ENCODE measurements at regions not wholly inside any gene's neighbourhood (a gene's known extent, or its start where the extent isn't known, plus 50 kb on each side); places are given as distances from the start of the nearest gene placed in this dataset.
"Not testable (repeated sequence)": the region's sequence is repeated elsewhere in the genome, so short reads cannot be mapped to it uniquely, and the experiment has no call there.

DNA sequence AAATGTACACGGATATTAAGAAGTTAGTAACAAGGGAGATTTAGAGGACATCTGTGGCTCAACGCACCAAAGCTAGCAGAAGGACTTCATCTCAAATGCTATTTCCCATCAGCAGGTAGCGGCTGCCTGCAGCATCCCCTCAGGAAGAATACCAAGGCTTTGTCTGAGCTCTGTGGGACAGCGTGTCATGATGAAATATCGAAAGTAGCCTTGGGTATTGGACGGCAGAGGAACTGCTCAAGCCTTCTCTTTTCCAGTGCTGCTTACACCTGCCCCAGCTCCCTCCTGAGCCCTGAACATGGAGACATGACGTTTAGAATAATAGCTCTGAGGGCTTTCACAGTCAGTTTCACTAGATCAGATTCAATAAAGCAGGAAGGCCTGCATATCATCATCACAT lies 241.6 kb downstream of the SUCLG1 start:
- no peak for DNase-seq (ENCODE audit: low spot score)

- DNase-seq (ENCODE audit: low spot score), result no peak
Observed at GRCh38 chr2:84214455-84214854, 244.6 kb downstream of the SUCLG1 start.

DNA sequence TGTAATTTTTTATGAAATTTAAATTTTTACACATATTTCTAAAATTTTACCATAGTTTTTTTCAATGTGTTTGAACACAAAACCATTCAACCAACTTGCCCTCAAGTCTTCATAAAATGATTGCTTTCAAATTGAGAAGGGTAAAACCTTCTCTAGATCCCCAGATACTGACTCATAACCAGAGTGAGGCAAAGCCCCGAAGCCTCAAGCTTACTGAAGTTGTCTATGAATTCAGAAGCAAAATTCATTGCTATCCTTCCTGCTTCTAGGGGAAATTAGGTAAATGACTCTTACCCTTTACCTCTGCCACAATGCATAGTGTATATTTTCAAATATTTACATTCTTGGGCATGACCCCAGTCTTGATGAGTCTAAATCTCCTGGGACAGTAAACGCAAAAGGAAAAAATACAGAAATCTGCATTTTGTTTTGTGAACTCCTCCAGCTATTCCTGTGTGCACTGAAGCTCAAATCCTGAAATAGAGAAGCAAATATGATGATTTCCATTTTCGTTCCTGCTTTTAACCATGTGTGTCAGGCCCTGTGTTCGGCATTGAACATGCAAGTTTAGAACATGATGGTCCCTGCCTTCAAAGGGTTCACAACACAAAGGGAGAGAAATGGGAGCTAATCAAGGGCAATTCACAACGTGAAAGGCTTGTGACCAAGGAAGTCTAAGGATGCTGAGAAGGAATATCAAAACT lies 246.3 kb downstream of the SUCLG1 start:
- no peak for DNase-seq (ENCODE audit: low spot score)

DNA sequence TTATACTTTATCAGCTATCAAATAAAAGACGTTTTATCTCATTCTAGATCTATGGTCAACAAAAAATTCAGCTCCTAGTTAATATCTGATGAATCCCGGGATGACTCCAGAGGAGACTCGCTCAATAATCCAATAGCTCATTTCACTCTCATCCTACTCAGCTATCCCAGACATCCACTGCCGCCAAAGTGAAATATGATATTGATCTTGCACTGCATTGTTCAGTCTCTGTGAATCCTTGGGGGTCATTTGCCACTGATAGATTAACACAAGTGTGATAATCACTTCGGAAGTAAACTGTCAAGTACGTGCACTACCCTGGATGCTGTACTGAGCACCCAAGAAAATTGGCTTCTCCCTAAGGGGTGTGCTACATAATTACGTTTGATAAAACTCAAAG lies 249.1 kb downstream of the SUCLG1 start:
- no peak for DNase-seq (ENCODE audit: low spot score)

GRCh38 chr2:84204995-84205394 lies 254.1 kb downstream of the SUCLG1 start:
- no peak for DNase-seq (ENCODE audit: low spot score)

DNA sequence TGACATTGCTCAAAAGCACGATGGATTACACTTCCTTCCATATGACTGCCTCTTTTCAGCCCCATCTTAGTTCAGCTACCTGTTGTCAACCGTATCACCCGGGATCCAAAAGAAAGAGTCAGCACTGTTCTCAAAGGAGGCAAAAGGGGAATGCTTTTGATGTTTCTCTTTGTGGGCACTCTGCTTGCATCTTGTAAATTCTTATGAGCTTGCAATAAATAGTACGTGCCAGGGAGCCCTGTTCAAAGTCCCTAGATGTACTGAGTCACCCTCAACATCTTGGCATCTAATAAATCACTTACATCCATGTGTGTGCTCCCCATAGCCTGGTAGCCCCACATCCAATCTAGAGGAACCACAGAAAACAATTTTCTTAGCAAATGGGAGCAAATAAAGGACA lies 256.9 kb downstream of the SUCLG1 start:
- no peak for DNase-seq (ENCODE audit: low spot score)

GRCh38 chr2:84201158-84201557 lies 257.9 kb downstream of the SUCLG1 start:
- DNase-seq (ENCODE audit: low spot score), result no peak

DNA sequence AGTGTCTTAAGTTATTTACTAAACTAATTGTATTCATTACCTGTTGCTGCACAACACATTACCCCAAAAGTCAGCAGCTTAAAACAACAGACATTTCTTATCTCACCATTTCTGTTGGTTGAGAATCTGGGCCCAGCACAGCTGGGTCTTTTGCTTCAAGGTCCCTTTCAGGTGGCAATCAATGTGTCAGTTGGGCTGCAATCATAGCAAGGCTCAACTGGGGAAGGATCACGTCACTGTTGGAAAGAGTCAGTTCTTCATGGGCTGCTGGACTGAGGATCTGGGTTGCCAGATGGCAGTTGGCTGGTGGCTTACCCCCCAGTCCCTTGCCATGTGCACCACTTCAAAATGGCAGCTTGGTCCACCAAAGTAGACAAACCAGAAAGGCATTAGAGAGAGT lies 261.2 kb downstream of the SUCLG1 start:
- no peak for DNase-seq (ENCODE audit: low spot score)

DNA sequence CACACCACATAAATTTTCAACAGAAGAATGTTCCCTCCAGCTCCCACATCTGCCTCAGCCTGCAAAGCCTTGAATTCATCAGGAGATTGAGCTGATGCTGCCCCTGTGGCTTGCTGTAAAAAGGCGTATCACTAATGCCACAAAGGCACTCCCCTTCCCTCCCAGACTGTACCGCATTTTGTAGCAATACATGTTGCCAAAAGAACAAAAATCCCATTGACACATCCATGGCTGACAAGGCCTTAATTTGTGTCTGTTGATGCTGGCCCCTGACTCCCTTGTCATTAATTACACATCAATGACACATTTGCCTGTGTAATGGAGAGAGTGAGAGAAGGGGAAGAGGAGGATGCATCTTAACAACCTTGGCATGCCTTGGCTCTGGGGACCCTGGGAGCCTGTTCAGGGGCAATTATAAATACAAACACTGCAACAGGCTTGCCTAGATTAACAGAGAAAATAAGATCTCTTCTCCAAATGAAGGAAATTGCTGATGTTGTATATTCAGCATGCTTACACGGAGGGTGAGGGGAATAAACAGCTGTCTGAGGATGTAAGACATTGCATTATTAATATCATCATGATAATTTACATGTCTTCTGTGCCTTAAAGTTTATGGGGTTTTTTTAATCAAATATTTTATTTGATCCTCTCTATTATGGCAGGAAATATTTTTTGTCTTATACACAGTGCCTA lies 264.0 kb downstream of the SUCLG1 start:
- DNase-seq (ENCODE audit: low spot score), result no peak

- DNase-seq (ENCODE audit: low spot score), result no peak
Observed at GRCh38 chr2:84194181-84194580, 264.9 kb downstream of the SUCLG1 start.

- no peak for DNase-seq (ENCODE audit: low spot score)
Observed at GRCh38 chr2:84187258-84187657, 271.8 kb downstream of the SUCLG1 start.

- DNase-seq (ENCODE audit: low spot score), result no peak
Observed at GRCh38 chr2:84181927-84182326, 277.2 kb downstream of the SUCLG1 start.

GRCh38 chr2:84177733-84178132 lies 281.3 kb downstream of the SUCLG1 start:
- no peak for DNase-seq (ENCODE audit: low spot score)

DNA sequence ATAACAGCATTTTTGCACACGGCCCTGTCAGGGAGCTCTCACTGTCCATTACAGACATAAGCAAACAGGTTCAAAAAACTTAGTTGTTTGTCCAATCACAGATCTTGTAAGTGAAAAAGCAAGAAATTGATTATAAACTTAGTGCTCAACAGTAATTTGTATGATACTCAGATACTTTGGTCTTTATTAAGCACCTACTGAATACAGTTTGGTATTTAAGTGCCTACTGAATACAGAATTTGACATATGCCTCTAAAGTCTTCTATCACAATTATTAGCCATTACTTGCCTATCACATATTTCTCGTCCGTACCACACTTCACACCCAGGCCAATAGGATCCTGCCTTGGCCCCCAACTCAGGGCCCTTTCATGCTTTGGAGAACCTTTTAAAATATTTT lies 283.1 kb downstream of the SUCLG1 start:
- no peak for DNase-seq (ENCODE audit: low spot score)

DNA sequence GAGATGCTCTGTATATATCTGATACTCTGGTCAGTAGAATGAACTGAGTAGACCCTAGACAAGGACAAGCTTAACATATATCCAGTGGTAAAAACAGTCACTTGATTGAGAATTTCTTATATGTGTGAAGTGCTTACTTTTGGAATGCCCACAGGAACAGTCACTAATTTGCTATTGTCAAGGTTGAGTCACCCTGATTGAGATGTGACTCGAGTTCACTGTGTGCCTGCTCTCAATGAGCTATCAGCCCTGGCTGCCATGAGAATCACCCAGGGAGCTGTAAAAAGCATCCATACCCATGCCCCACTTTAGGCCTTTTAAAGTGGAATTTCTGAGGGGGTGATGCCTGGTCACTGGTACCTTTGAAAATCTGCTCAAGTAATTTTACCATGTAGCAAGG lies 283.7 kb downstream of the SUCLG1 start:
- no peak for DNase-seq (ENCODE audit: low spot score)

- no peak for DNase-seq (ENCODE audit: low spot score)
Observed at GRCh38 chr2:84173041-84173440, 286.0 kb downstream of the SUCLG1 start.

DNA sequence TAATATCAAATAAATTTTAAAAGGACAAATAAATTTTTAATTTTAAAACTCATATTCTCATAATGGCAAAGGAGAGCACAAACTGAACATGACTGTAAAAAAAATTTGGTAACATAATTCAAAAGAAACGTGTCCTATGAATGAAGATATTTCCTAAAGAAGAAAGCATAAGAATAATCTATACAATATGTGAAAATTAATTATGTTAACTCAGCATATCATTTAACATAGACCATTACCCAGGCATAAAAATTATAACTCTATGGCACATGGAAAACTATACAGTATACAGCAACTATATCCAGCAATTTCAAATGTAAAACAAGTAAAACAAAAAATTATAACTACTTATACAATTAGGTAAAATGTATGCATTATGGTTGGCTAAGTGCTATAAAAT lies 288.1 kb downstream of the SUCLG1 start:
- no peak for DNase-seq (ENCODE audit: low spot score)

DNA sequence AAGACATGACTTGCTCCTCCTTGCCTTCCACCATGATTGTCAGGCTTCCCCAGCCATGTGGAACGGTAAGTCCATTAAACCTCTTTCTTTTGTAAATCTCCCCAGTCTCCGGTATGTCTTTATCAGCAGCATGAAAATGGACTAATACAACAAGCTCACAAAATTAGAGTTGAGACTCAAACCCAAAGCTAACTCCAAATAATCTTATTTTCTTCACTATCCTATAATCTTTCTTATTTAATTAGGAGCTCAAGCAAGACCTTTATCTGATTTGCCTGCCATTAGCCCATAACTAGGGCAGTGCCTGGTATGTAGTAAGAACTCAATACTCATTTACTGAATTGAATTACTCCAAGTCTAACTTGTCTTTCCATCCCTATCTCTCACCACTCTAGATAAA lies 289.2 kb downstream of the SUCLG1 start:
- DNase-seq (ENCODE audit: low spot score), result no peak

DNA sequence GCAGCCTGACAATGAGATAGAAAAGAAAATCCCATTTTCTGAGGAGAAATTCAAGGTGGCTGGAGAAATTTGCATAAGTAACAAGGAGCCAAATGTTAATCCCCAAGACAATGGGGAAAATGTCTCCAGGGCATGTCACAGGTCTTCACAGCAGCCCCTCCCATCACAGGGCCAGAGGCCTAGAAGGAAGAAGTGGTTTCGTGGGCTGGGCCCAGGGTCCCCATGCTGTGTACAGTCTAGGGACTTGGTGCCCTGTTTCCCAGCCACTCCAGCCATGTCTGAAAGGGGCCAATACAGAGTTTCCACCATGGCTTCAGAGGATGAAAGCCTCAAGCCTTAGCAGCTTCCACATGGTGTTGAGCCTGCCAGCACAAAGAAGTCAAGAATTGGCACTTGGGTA lies 290.5 kb downstream of the SUCLG1 start:
- DNase-seq (ENCODE audit: low spot score), result not testable (repeated sequence)

- no peak for DNase-seq (ENCODE audit: low spot score)
Observed at GRCh38 chr2:84165256-84165655, 293.8 kb downstream of the SUCLG1 start.

GRCh38 chr2:84160453-84160852 lies 298.6 kb downstream of the SUCLG1 start:
- no peak for DNase-seq (ENCODE audit: low spot score)

DNA sequence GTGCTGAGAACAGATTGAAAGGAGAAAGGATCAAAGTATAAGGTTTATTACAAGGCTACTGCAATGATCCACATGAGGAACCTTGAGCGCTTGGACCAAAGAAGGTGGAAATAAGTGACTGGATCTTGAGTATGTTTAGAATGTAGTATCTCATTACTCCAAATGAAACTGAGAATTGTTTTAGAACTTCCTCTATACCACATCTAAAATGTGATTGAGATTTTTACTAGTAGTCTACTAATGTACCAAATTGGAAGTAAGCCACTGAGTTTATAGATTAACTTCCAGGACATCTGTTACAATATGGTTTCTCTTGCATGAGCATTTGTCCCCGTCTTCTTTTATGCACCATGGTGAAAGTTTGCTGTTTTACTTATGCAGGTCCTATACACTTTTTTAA lies 300.5 kb downstream of the SUCLG1 start:
- no peak for DNase-seq (ENCODE audit: low spot score)

DNA sequence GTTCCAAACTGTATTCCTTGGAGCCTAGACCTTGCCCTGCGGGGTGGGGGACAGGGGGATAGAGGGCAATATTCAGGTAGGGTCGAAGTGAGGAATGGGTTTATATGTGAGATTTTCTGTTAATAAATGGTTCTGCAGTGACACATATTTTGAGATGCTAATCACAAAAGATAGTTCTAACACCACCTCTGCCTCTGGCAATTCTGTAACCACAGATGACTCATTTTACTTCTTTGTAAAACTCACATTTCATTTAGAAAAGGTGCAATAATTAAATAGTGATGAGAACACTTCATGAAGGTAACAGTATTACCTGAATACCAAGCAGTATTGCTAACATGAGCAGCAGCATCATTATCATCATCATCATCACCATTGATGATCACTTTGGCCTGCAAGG lies 306.6 kb downstream of the SUCLG1 start:
- DNase-seq (ENCODE audit: low spot score), result no peak

- no peak for DNase-seq (ENCODE audit: low spot score)
Observed at GRCh38 chr2:84144345-84144744, 314.7 kb downstream of the SUCLG1 start.

All from putamen (tissue), 1 donor.